Liver (tissue), 3 donors: ENCODE measurements at regions not wholly inside any gene's neighbourhood (a gene's known extent, or its start where the extent isn't known, plus 50 kb on each side); places are given as distances from the start of the nearest gene placed in this dataset.

Experiments used
- ATF3 ChIP-seq: IDR thresholded peaks from 2 replicates; pipeline ENCODE4 v1.6.1; 2016; ENCODE audit warnings: antibody characterized with exemption
- CTCF ChIP-seq: fragments of 150-350 bp; IDR thresholded peaks from 2 replicates; pipeline ENCODE4 v1.5.1; 2017; ENCODE audit warnings: improper control_type of control experiment, low read depth, low read length; ENCODE audit not compliant: missing input control
- EGR1 ChIP-seq, 2 donors: IDR thresholded peaks; 2 replicates each; pipeline ENCODE4 v1.6.1; 2016 to 2018; ENCODE audit warnings: antibody characterized with exemption in 2 of 2, low read depth in 2 of 2
- HNF4A ChIP-seq, 2 donors: conservative IDR thresholded peaks; 2 replicates each; pipeline ENCODE4 v1.6.1; 2016; ENCODE audit warnings: antibody characterized with exemption in 2 of 2, mild to moderate bottlenecking in 2 of 2
- JUND ChIP-seq, 2 donors: IDR thresholded peaks; 2 replicates each; pipeline ENCODE4 v1.6.1; 2016; ENCODE audit warnings: antibody characterized with exemption in 2 of 2
- MAX ChIP-seq: IDR thresholded peaks from 2 replicates; pipeline ENCODE4 v1.6.1; 2016; ENCODE audit warnings: antibody characterized with exemption
- NR2F2 ChIP-seq: IDR thresholded peaks from 2 replicates; pipeline ENCODE4 v1.6.1; 2016; ENCODE audit warnings: antibody characterized with exemption
- RAD21 ChIP-seq, 2 donors: IDR thresholded peaks; 2 replicates each; pipeline ENCODE4 v1.6.1; 2016; ENCODE audit warnings: antibody characterized with exemption in 2 of 2, mild to moderate bottlenecking in 2 of 2
- RXRA ChIP-seq, 2 donors: IDR thresholded peaks; 2 replicates each; pipeline ENCODE4 v1.6.1; 2017 to 2018; ENCODE audit warnings: antibody characterized with exemption in 2 of 2, mild to moderate bottlenecking in 1 of 2
- SP1 ChIP-seq: IDR thresholded peaks from 2 replicates; pipeline ENCODE4 v1.6.1; 2018; ENCODE audit warnings: antibody characterized with exemption, mild to moderate bottlenecking
- YY1 ChIP-seq: IDR thresholded peaks from 2 replicates; pipeline ENCODE4 v1.6.1; 2016; ENCODE audit warnings: antibody characterized with exemption, mild to moderate bottlenecking
- donor health status: healthy.
- donor health status: healthy.

- TF ChIP-seq CTCF: no peak
- no peak for TF ChIP-seq MAX
- TF ChIP-seq EGR1 (IDR thresholded peaks at IDR 0.05; ENCODE audit: low read depth in 2 of 2): no peak
- TF ChIP-seq ATF3: no peak
- TF ChIP-seq YY1: no peak
- no peak for TF ChIP-seq RAD21 (IDR thresholded peaks at IDR 0.05)
- TF ChIP-seq HNF4A (conservative IDR thresholded peaks at IDR 0.05): no peak
- no peak for TF ChIP-seq NR2F2
- no peak for TF ChIP-seq JUND (IDR thresholded peaks at IDR 0.05)
- no peak for TF ChIP-seq SP1
- no peak for TF ChIP-seq RXRA (IDR thresholded peaks at IDR 0.05)
These were observed 1120.3 kb upstream of the LRRTM3 start for GRCh38 chr10:65805511-65805910.
